K562 (cell line): ENCODE measurements at regions not wholly inside any gene's neighbourhood (a gene's known extent, or its start where the extent isn't known, plus 50 kb on each side); places are given as distances from the start of the nearest gene placed in this dataset.

ENCODE experiments used
- ATAC-seq: fragments of 200-7000 bp; cut with Tn5 transposase; 3 replicates; pipeline ENCODE4 v1.9.1; 2020; ENCODE audit warnings: moderate library complexity
- BruUV-seq: library from RNA; stranded (reverse); fragments of 400-500 nt; replicated peaks from 2 replicates; lab custom pipeline; 2021; lab: Mats Ljungman, UMichigan
- CTCF ChIA-PET: fragments of 300-600 bp; formaldehyde crosslinking; extraction: SDS; loops from one replicate; lab custom pipeline; 2021; ENCODE audit warnings: low intra/inter-chr PET ratio; lab: Yijun Ruan, JAX
- POLR2A ChIA-PET: fragments of 300-600, 350-650 bp; sonication (Branson Sonifier 250); formaldehyde crosslinking; extraction: SDS; loops from one replicate; lab custom pipeline; 2021; ENCODE audit warnings: antibody characterized with exemption, inconsistent platforms; lab: Yijun Ruan, JAX
- DNase-seq, 4 experiments: peaks; one replicate each; pipeline versions ENCODE4 v3.0.0 to v3.0.0-alpha.2; 2011 to 2018; ENCODE audit warnings: low spot score in 3 of 4, mixed read lengths in 3 of 4; ENCODE audit errors: extremely low read depth in 1 of 4
- FAIRE-seq: peaks from 2 replicates; lab custom pipeline; 2011; peaks lifted over from hg19 to GRCh38; lab: Jason Lieb, UNC
- H2AFZ ChIP-seq: 2 replicates; pipeline ENCODE4 v1.6.0; 2011; ENCODE audit warnings: low read depth, low read length, control low read depth, inconsistent platforms
- H3K27ac ChIP-seq: fragments of 200-600 bp; 3 replicates; pipeline ENCODE4 v1.8.0; 2011; ENCODE audit warnings: low read depth, mild to moderate bottlenecking, control low read depth, inconsistent platforms, low read length, moderate library complexity, mixed read lengths; ENCODE audit errors: extremely low read depth
- H3K27me3 ChIP-seq, 2 experiments: fragments of 300-600 bp in 1 of 2; 2 replicates in 1 of 2; 3 replicates in 1 of 2; pipeline versions ENCODE4 v1.6.0 to v1.8.0; 2011; ENCODE audit warnings: inconsistent platforms in 2 of 2, low read length in 2 of 2, mild to moderate bottlenecking in 1 of 2, mixed read lengths in 1 of 2, moderate library complexity in 1 of 2; ENCODE audit not compliant: control insufficient read depth in 2 of 2, insufficient read depth in 2 of 2
- H3K36me3 ChIP-seq: fragments of 300-600 bp; 3 replicates; pipeline ENCODE4 v1.8.0; 2011; ENCODE audit warnings: mild to moderate bottlenecking, low read length, inconsistent platforms; ENCODE audit not compliant: control insufficient read depth, insufficient read depth
- H3K4me1 ChIP-seq, 2 experiments: fragments of 200-600 bp in 1 of 2; replicated peaks in 1 of 2; 2 replicates in 1 of 2; 3 replicates in 1 of 2; pipeline versions ENCODE4 v1.5.1 to v1.8.0; 2011; ENCODE audit warnings: inconsistent platforms in 2 of 2, low read length in 2 of 2, mild to moderate bottlenecking in 1 of 2, mixed read lengths in 1 of 2, moderate library complexity in 1 of 2; ENCODE audit not compliant: control insufficient read depth in 2 of 2, insufficient read depth in 2 of 2
- H3K4me2 ChIP-seq: 2 replicates; pipeline ENCODE4 v1.6.1; 2011; ENCODE audit warnings: low read length, control low read depth, inconsistent platforms, mixed read lengths; ENCODE audit not compliant: insufficient read depth
- H3K4me3 ChIP-seq: fragments of 200-600 bp; sonication (generic), shearing (Covaris generic); 2 replicates; pipeline ENCODE4 v1.5.1; 2016; ENCODE audit warnings: control low read depth, inconsistent platforms
- H3K79me2 ChIP-seq: fragments of 200-600 bp; 3 replicates; pipeline ENCODE4 v1.8.0; 2011; ENCODE audit warnings: low read length, inconsistent platforms; ENCODE audit not compliant: control insufficient read depth, insufficient read depth
- H3K9ac ChIP-seq, 2 experiments: 2 replicates each; pipeline versions ENCODE4 v1.6.0 to v1.6.1; 2011; ENCODE audit warnings: low read depth in 2 of 2, low read length in 2 of 2, control low read depth in 1 of 2, inconsistent platforms in 1 of 2, mild to moderate bottlenecking in 1 of 2, mixed read lengths in 1 of 2; ENCODE audit not compliant: insufficient read depth in 1 of 2
- H3K9me1 ChIP-seq: one replicate; pipeline ENCODE4 v1.6.0; 2011; ENCODE audit warnings: inconsistent platforms, mild to moderate bottlenecking, low read length, moderate library complexity; ENCODE audit not compliant: control insufficient read depth, insufficient read depth
- H3K9me3 ChIP-seq: replicated peaks from 2 replicates; pipeline ENCODE4 v1.5.1; 2011; ENCODE audit warnings: low read depth, low read length, inconsistent platforms; ENCODE audit not compliant: control insufficient read depth, insufficient read depth
- H4K20me1 ChIP-seq: replicated peaks from 2 replicates; pipeline ENCODE4 v1.6.1; 2011; ENCODE audit warnings: low read length, inconsistent platforms, mixed read lengths; ENCODE audit not compliant: control insufficient read depth, insufficient read depth
- CREM ChIP-seq: IDR thresholded peaks from 2 replicates; pipeline ENCODE4 v1.6.1; 2014; ENCODE audit warnings: antibody characterized with exemption, low read depth
- HDAC1 ChIP-seq, 2 experiments: fragments of 450-650 bp; IDR thresholded peaks; 2 replicates each; pipeline ENCODE4 v1.6.1; 2016 to 2017; ENCODE audit warnings: inconsistent platforms in 1 of 2, mild to moderate bottlenecking in 1 of 2, moderate library complexity in 1 of 2
- MYC ChIP-seq, 2 experiments: fragments of 250-450 bp in 1 of 2; sonication (Bioruptor Pico) in 1 of 2; IDR thresholded peaks; 2 replicates each; pipeline versions ENCODE4 v1.5.1 to v1.6.1; 2012 to 2021; ENCODE audit warnings: low read depth in 2 of 2, borderline replicate concordance in 1 of 2, improper control_type of control experiment in 1 of 2, low read length in 1 of 2, mild to moderate bottlenecking in 1 of 2, moderate library complexity in 1 of 2
- NFE2 ChIP-seq: IDR thresholded peaks from 2 replicates; pipeline ENCODE4 v1.6.1; 2014; ENCODE audit warnings: antibody characterized with exemption, low read depth
- SAP30 ChIP-seq: fragments of 200-600 bp; sonication (generic); IDR thresholded peaks from 2 replicates; pipeline ENCODE4 v1.6.1; 2012; ENCODE audit warnings: borderline replicate concordance, low read depth, mild to moderate bottlenecking, moderate library complexity, low read length, control low read depth, inconsistent platforms; ENCODE audit not compliant: insufficient read depth, poor library complexity, severe bottlenecking
- TAF7 ChIP-seq: fragments of 450-650 bp; IDR thresholded peaks from 2 replicates; pipeline ENCODE4 v1.6.1; 2016; ENCODE audit warnings: missing genetic modification characterization, missing compliant biosample characterization
- ZC3H11A ChIP-seq: IDR thresholded peaks from 2 replicates; pipeline ENCODE4 v1.6.1; 2012; ENCODE audit warnings: low read depth, low read length, improper control_type of control experiment
- WGBS: fragments of 100-300 bp; shearing (Covaris generic); methylation state at CpG from one replicate; pipeline ENCODE4 v1.1.6; 2016; ENCODE audit warnings: low coverage, mixed read lengths; ENCODE audit not compliant: insufficient coverage; ENCODE audit errors: missing lambda C conversion rate; 5-methylcytosine and 5-hydroxymethylcytosine counted together
- in situ Hi-C: fragments of 300-500 bp; cut with MboI; formaldehyde crosslinking; loops from 4 replicates; pipeline ENCODE4 v1.15.0; 2018; ENCODE audit warnings: inconsistent platforms, mixed read lengths
- intact Hi-C: fragments of 100-400 bp; cut with micrococcal nuclease; formaldehyde crosslinking; loops from 2 replicates; pipeline ENCODE4 v1.14.2; 2022
- TF ChIP-seq, protein P1 (sequence below): fragments of 450-650 bp; formaldehyde crosslinking; IDR thresholded peaks from 2 replicates; pipeline ENCODE4 v1.4.0; 2022; ENCODE audit warnings: mild to moderate bottlenecking, moderate library complexity
- TF ChIP-seq, protein P2 (sequence below): fragments of 450-650 bp; IDR thresholded peaks from 2 replicates; pipeline ENCODE4 v1.6.1; 2016; ENCODE audit warnings: mild to moderate bottlenecking, moderate library complexity
- TF ChIP-seq, protein P3 (sequence below), 2 experiments: fragments of 250-450 bp in 1 of 2; fragments of 450-650 bp in 1 of 2; sonication (Bioruptor Pico) in 1 of 2; IDR thresholded peaks; 2 replicates each; pipeline versions ENCODE4 v1.6.1 to v1.8.0; 2016 to 2021; ENCODE audit warnings: mild to moderate bottlenecking in 2 of 2, moderate library complexity in 2 of 2, missing compliant biosample characterization in 1 of 2, missing genetic modification characterization in 1 of 2

GRCh38 chr4:81638698-81639097 lies 167.0 kb upstream of the RASGEF1B start:
- Histone ChIP-seq H4K20me1 (no peaks in the 10 kb centered on the region), H3K4me2 (no peak overlapping the region), H3K27me3 (no peaks in the 10 kb centered on the region; a peak in 1 of 5 replicates), H2AFZ (no peak overlapping the region), H3K4me1 (no peaks in the 10 kb centered on the region), H3K27ac (no peak overlapping the region), H3K9me3 (no peaks in the 10 kb centered on the region), H3K4me3 (no peak overlapping the region), H3K36me3 (no peaks in the 10 kb centered on the region), H3K9me1 (no peaks in the 10 kb centered on the region), H3K9ac (no peak overlapping the region), H3K79me2 (no peaks in the 10 kb centered on the region)
- in situ Hi-C loops = no loop called here
- 0% methylated on average over 1 of the region's 1 CpG for WGBS
- POLR2A ChIA-PET = no interaction called here
- ATAC-seq (no peak), DNase-seq (no peak), FAIRE-seq (no peak)
- CTCF ChIA-PET = no interaction called here
- BruUV-seq = no TSS peak
- intact Hi-C loops = no loop called here
- TF ChIP-seq ZC3H11A (no peak), NFE2 (no peak), HDAC1 (IDR thresholded peaks at IDR 0.05) (no peak), MYC (IDR thresholded peaks at IDR 0.05; ENCODE audit: low read depth, low read length) (no peak), MYC (CRISPR knock-in tag; IDR thresholded peaks at IDR 0.05; ENCODE audit: borderline replicate concordance, low read depth) (no peak), SAP30 (no peak), CREM (no peak), TAF7 (tag) (no peak)
- TF ChIP-seq, protein P1, sequence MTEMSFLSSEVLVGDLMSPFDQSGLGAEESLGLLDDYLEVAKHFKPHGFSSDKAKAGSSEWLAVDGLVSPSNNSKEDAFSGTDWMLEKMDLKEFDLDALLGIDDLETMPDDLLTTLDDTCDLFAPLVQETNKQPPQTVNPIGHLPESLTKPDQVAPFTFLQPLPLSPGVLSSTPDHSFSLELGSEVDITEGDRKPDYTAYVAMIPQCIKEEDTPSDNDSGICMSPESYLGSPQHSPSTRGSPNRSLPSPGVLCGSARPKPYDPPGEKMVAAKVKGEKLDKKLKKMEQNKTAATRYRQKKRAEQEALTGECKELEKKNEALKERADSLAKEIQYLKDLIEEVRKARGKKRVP (CRISPR knock-in tag) = no peak
- TF ChIP-seq, protein P2, sequence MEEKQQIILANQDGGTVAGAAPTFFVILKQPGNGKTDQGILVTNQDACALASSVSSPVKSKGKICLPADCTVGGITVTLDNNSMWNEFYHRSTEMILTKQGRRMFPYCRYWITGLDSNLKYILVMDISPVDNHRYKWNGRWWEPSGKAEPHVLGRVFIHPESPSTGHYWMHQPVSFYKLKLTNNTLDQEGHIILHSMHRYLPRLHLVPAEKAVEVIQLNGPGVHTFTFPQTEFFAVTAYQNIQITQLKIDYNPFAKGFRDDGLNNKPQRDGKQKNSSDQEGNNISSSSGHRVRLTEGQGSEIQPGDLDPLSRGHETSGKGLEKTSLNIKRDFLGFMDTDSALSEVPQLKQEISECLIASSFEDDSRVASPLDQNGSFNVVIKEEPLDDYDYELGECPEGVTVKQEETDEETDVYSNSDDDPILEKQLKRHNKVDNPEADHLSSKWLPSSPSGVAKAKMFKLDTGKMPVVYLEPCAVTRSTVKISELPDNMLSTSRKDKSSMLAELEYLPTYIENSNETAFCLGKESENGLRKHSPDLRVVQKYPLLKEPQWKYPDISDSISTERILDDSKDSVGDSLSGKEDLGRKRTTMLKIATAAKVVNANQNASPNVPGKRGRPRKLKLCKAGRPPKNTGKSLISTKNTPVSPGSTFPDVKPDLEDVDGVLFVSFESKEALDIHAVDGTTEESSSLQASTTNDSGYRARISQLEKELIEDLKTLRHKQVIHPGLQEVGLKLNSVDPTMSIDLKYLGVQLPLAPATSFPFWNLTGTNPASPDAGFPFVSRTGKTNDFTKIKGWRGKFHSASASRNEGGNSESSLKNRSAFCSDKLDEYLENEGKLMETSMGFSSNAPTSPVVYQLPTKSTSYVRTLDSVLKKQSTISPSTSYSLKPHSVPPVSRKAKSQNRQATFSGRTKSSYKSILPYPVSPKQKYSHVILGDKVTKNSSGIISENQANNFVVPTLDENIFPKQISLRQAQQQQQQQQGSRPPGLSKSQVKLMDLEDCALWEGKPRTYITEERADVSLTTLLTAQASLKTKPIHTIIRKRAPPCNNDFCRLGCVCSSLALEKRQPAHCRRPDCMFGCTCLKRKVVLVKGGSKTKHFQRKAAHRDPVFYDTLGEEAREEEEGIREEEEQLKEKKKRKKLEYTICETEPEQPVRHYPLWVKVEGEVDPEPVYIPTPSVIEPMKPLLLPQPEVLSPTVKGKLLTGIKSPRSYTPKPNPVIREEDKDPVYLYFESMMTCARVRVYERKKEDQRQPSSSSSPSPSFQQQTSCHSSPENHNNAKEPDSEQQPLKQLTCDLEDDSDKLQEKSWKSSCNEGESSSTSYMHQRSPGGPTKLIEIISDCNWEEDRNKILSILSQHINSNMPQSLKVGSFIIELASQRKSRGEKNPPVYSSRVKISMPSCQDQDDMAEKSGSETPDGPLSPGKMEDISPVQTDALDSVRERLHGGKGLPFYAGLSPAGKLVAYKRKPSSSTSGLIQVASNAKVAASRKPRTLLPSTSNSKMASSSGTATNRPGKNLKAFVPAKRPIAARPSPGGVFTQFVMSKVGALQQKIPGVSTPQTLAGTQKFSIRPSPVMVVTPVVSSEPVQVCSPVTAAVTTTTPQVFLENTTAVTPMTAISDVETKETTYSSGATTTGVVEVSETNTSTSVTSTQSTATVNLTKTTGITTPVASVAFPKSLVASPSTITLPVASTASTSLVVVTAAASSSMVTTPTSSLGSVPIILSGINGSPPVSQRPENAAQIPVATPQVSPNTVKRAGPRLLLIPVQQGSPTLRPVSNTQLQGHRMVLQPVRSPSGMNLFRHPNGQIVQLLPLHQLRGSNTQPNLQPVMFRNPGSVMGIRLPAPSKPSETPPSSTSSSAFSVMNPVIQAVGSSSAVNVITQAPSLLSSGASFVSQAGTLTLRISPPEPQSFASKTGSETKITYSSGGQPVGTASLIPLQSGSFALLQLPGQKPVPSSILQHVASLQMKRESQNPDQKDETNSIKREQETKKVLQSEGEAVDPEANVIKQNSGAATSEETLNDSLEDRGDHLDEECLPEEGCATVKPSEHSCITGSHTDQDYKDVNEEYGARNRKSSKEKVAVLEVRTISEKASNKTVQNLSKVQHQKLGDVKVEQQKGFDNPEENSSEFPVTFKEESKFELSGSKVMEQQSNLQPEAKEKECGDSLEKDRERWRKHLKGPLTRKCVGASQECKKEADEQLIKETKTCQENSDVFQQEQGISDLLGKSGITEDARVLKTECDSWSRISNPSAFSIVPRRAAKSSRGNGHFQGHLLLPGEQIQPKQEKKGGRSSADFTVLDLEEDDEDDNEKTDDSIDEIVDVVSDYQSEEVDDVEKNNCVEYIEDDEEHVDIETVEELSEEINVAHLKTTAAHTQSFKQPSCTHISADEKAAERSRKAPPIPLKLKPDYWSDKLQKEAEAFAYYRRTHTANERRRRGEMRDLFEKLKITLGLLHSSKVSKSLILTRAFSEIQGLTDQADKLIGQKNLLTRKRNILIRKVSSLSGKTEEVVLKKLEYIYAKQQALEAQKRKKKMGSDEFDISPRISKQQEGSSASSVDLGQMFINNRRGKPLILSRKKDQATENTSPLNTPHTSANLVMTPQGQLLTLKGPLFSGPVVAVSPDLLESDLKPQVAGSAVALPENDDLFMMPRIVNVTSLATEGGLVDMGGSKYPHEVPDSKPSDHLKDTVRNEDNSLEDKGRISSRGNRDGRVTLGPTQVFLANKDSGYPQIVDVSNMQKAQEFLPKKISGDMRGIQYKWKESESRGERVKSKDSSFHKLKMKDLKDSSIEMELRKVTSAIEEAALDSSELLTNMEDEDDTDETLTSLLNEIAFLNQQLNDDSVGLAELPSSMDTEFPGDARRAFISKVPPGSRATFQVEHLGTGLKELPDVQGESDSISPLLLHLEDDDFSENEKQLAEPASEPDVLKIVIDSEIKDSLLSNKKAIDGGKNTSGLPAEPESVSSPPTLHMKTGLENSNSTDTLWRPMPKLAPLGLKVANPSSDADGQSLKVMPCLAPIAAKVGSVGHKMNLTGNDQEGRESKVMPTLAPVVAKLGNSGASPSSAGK = no peak
- TF ChIP-seq, protein P3, sequence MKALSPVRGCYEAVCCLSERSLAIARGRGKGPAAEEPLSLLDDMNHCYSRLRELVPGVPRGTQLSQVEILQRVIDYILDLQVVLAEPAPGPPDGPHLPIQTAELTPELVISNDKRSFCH (CRISPR knock-in tag; IDR thresholded peaks at IDR 0.05) = no peak
- TF ChIP-seq, protein P3 (tag; IDR thresholded peaks at IDR 0.05) = no peak
